ENCODE measurements at regions not wholly inside any gene's neighbourhood (a gene's known extent, or its start where the extent isn't known, plus 50 kb on each side); places are given as distances from the start of the nearest gene placed in this dataset.
"Not testable (repeated sequence)": the region's sequence is repeated elsewhere in the genome, so short reads cannot be mapped to it uniquely, and the experiment has no call there.

DNA sequence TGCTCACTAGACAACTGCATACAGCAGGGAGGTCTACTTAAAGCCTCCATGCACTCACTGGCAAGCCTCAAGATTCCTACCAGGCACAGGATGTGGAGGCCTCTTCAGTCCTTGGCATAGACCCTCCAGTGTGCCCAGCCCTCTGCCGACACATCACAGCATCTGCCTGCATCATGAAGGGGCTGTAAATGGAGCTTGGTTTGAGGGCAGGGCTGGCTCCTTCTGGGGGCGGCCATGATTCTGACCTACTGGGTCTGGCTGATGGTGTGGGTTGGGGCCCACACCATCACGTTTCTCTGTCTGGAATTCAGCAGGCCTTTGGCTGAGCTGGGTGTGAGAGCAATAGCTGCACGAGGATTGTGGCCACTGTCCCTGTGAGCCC is 84.9 kb upstream of the SHB start:
- no peak for DNase-seq

DNA sequence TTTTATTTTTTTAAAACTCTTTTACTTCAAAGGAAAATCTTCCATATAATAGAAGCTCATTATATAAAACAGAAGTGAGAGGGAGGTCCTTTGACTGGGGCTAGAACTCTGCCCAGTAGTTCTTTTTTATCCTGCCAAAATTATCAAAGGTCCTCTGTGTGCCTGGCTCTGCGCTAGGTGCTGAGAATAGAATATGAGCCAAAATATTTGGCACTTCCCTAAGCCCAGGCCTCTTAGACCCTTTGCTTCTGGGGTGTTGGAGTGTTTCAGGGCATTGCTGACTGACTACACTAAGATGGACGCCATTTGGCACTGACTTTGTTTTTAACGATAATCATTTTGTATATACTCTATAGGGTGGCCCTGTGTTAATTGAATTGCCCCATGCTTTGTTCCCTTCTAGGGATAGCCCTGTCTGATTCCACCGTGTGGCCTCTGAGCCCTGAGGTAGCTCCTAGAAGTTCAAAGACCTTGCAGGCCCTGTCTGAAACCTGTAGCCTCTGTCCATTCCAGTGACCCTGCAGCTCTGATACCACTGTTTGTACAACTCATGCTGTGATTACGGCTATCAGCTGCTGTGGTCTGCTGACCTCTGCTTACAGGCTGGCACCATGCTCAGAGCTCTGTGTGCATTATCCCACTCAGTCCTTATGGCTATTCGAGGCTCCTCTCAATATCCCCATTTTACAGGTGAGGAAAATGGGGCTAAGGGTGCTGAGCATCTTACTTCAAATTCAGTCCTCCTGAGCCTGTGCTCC is 84.3 kb upstream of the SHB start:
- no peak for DNase-seq

DNA sequence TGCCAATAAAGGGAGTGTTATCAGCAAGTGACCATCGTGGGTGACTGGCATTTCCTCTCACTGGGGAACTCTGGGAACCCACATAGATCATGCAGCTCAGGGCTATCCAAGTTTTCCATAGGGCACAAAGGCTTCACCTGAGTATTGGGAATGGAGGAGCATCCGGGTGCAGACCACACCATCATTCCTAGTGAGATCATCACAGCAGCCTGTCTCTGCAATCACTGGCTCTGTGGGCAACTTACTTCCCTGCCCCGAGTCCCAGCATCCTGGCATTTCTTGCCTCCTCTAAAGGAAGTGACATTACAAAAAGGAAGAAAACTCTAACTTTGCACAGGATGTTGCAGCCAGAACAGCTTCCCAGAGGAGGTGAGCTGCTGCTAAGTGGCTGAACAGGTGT is 80.6 kb upstream of the SHB start:
- no peak for DNase-seq

DNA sequence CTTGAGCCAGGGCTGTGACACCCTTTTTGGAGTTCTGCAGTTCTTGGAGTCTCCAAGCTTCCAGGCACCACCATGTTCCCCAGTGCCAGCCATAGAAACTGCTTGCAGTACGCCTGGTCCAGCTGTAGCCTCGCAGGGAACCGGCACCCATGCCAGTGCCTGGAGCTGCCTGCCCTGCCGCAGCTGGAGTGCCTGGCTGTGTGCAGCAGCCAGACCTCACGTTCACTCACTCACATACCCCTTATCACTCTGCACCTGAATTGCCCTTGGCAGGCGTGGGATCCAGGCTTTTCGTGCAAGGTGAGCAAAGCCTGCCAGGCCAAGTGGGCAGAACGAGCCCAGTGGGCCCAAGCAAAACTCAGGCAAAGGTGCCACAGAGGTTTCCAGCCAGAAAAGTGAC is 77.8 kb upstream of the SHB start:
- DNase-seq: no peak

DNA sequence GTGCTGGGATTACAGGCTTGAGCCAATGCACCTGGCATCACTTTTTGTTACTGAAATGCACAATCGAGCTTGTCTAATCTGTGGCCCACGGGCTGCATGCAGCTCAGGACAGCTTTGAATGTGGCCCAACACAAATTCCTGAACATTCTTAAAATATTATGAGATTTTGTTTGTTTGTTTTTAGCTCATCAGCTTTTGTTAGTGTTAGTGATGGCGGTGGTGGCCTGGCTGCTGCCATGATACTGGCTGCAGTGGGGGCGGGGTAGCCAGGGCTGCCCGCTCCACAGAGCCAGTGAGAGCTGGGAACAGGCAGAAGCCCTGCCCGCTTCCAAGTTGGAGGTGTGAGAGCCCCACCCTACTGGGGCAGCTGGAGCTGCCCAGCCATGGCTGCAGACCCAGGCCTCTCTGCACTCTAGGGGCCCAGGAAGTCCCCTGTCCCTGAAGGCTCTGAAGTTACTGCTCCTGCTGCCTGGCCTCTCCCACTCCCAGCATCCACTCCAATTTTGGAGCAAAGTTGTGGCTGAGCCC is 76.6 kb upstream of the SHB start:
- no peak for DNase-seq

DNA sequence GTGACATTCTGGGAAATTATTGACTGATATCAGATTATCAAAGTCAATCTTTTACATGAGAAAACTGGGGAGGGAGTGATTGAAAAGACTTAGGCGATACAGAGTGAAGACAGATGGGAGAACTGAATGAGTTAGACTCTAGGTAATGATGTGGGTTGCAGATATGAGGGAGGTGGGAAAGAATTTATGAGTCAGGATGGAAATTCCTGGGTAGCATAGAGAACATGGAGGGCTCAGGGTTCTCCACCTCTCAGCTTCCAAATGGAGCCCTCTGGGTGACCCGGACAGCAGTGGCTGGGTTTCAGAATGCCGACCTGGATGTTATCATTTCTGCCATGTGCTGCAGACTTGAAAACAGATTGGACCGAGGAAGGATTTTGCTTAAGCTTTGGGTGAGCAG is 75.4 kb upstream of the SHB start:
- DNase-seq: no peak

DNA sequence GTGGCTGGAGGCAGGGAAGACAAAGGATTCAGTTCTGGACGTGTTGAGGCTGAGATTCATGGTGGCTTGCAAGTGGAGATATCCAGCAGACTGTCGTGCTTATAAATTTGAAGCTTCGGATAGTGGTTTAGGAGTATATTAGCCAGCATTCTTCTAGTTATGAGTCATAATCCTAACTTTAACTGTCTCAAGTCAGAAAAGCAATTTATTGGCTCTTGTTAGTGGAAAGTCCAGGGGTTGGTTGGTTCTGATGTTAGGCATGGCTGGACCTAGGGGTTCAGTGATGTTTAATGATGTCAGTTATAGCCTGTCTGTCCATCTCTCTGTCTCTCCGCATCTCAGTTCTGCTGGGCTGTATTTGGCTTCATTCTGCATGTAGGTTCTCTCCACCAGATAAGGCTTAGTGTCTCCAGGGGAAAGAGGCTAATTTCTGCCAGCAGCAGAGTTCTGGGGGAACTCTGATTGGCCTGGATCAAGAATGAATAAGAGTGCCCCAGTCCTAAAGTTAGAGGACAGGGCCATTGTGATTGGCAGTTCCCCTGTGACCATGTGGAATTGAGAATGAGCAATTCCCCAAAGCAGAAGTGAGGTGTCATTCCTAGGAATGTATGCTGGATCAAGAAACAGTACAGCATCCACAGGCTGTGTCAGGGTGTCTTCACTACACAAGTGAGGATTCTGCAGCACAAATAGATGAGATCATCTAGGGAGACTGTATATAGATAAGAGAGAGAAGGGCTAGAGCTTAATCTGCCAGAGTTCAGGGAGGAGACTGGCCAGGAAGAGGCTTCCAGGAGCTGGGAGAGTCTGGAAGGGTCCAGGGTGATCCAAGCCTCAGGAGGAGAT is 72.9 kb upstream of the SHB start:
- DNase-seq: no peak

DNA sequence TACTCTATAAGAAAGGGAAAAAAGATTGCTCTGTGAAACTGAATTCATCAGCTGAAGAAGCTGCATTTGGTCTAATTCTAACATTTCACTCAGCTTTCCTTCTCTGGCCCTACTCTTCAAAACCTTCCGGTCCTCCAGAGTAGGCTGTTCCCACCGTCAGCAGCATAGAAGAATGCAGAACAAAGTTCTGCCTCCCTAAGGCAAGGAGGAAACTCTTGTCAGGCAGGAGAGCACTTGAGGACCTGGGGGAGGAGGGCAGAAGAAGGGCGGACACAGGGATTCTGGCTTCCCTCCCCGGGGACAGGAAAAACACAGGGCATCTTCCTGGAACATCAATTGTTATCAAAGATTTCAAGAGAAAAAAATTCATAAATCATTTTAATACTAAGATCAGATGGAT is 69.2 kb upstream of the SHB start:
- DNase-seq: no peak

DNA sequence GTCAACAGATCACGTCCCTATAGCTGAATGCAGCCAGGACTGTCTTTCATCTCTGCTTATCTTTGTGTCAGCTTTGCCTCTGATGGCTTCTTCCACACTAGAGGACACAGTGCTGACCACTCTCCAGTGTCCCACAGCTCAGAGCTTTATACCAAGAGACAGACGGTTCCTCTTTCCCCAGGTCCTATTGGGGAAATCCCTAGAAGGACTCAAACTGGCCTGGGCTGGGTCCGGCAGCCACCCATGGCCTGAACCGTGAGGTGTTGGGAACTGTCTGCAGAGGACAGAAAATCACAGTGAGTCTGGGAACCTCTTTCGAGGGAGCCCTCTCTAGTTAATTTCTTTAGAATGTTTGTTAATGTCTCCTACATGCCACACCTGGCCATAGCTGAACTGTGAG is 68.3 kb upstream of the SHB start:
- no peak for DNase-seq

DNA sequence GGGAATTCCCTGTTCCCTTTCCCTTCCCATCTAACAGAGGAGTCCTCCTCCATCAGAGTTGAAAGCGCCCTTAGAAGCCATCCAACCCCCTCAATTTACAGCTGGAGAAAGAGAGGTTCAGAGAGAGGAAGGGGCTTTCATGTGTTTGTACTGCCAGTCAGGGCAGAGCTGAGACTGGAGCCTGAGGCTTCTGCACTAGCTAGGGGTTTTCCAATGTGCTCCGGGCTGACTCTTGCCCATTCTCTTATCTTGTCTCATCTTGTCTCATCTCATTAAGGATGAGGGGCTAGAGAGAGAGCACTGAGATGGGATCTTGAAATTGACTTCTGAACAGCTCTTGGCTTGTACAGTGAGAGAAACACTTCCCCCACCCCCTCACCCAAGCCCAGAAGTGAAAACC is 67.4 kb upstream of the SHB start:
- no peak for DNase-seq

DNA sequence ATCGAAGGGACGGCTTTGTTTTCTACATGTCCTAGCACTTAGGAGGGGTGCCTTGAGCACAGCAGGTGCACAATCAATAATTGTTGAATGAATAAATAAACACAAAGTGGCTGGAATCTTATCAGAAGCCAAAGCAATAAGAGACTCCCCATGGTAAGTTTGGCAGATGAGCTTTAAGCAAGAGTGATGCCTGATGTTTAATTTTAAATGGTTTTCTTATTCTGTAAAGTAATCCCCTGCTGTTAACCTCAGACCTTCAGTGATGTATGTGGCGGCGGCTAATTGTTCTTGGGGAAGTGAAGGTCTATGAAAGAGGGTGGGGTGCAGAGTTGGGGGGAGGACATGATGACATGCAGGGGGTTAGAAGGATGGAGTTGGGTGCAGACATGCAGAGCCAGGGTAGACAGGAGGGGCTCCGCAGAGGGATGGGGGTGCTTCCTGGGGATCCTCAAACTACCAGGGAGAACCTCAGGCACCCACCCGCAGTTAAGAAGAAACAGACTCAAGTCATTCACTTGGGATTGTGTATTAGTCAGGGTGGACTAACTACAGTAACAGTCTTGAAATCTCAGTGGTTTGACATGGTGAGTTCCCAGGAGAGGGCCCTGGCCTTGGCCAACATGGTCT is 65.7 kb upstream of the SHB start:
- no peak for DNase-seq

DNA sequence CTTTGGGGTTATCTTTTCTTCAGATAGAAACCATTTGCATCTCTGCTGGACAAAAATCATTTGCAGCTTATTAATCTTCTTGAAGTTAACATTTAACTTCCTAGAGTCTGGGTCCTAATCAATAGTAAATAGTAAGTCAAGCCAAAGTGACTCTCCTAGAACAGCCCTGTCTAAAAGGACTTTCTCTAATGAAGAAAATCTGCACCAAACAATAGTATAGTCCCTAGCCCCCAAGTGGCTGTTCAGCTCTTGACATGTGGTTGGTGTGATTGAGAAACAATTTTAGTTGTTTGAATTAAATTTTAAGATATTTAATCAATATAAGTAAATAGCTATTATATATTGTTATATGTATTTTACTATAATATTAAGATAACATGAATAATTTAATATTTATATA is 64.6 kb upstream of the SHB start:
- no peak for DNase-seq

DNA sequence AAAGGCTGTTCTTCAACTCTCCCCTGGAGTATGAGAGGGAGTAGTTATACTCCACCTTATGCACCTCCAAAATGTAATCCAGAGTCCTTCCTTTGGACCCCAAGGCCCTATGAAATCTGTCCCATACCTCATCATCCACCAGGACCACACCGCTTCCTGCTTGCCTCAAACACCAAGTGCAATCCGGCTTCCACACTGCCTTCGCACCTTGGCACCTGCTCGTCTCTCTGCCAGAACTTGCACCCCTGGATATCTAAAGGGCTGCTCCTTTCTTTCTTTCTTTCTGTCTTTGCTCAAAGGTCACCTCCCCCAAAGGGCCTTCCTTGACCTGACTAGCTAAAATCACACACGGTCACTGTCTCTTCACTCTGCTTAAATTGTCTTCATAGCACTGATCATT is 63.9 kb upstream of the SHB start:
- DNase-seq: no peak

DNA sequence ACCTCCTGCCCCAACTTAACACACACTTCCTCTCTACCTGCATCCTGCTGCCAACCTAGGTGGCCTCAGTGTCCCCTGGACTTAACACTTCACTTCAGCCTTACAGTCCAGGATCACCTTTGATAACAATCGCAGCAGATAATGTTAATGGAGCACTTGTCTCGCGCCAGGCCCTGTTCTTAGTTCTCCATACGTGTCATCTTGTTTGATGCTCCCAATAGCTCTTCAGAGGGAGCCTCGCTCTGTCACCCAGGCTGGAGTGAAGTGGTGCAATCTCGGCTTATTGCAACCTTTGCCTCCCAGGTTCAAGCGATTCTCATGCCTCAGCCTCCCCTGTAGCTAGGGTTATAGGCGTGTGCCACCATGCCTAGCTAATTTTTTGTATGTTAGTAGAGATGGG is 62.7 kb upstream of the SHB start:
- DNase-seq: no peak

DNA sequence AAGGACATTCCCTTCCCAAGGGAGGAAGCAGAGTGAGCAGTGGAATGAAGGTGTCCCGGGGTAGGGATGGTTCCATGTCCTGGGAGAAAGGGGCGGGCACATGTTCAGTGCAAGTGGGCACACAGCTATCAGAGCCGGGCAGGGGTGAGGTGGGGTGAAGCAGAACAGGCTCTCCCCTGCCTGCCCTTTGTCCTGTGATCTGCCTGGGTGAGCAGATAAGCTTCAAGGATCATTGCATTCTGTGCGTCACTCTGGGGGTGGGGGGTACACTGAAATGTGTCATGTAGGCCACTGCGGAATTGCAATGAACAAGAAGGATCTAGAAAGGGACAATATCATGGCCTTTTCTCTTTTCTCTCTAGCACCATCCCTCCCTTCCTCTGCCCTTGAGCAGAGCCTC is 61.7 kb upstream of the SHB start:
- no peak for DNase-seq

DNA sequence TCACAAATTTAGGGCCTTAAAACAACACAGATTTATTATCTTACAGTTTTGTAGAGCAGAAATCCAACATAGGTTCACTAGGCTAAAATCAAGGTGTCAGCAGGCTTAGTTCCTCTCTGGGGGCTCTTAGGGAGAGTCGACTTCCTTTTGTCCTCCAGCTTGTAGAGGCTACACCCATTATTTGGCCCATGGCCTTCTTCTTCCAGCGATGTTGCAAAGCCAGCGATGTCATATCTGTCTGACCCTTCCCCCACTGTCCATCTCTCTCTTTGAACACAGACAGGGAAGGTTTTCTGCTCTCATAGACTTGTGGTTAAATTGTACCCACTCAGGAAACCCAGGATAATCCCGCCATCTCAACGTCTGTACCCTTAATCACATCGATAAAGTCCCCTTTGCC is 60.3 kb upstream of the SHB start:
- DNase-seq: no peak

DNA sequence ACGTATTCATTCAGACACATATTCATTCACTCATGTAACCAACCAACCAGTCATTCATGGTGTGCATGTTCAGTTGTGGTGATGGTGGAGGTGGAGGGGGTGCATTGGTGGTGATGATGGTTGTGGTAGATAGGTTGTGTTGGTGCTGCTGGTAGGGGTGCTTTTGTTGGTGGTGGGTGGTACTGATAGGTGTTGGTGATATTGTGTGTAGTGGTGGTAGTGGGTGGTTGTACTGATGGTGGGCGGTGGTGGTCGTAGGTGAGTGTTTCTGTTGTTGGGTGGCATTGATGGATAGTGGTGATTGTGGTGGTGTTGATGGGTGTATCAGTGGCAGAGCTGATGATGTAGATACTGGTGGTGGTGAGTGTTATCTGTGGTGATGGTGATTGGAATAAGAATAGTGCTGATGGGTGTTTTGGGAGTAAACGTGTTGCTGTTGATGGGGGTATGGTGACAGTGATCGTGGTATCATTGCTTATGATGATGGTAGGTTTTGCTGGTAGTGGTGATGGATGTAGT is 59.8 kb upstream of the SHB start:
- no peak for DNase-seq

DNA sequence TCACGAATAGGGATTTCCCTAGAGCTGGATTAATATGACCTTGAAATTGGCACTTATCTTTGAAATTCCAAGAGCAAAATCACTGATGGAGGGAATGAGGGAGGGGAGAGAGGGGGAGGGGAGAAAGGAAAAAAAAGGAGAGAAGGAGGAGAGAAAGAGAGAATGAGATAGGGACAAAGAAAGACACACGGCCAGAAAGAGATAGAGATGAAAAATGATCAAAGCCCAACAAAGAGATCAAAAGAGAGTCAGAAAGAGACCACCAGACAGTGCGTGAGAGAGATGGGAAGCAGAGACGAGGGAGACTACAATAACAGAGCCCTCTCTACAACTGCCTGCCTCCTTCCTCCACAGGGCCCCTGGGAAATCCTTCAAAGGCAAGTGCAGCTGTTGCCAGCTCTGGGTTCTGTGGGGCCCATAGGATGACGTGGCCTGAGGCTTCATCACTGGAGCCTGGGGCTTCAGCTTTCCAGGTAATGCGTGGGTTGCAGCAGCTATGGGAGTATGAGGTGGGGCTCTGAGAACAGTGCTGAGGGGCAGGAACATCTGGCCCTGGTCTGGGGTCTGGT is 58.3 kb upstream of the SHB start:
- DNase-seq: no peak

DNA sequence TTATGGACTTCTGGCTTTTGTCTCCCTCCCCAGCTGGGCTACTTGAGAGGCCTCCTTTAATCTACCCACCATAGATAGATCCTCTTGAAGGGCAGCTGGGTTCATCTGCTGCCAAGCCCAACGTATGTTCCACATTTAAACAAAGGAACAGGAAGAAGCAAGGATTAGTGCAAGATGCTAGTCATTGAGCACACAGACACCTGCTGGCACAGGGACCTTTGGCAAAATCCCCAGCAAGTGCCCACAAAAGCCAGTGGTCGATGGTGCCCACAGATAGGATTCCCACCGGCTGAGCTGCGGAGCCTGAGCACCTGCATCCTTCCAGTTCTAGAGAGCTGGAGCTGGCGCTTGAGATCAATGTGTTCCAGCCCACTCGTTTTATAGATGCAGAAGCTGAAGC is 57.7 kb upstream of the SHB start:
- DNase-seq: no peak

DNA sequence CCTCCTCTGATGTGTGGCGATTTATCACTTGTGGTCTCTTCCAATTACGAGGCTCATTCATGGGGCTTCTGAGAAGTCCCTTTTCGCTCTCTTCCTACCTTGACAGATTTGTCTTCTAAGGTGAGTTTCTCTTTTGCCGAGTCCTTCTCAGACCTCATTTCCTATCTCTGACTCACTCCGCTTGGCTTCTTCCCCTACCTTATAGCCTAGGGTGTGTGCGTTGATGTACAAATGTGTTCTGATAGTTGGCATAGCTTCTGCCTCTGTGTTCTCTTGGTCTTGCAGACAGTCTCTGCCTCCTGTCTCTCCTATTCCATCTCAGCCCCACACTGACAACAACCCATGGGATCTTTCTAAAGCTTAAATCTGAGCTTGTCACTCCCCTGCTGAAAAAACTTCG is 56.9 kb upstream of the SHB start:
- no peak for DNase-seq

DNA sequence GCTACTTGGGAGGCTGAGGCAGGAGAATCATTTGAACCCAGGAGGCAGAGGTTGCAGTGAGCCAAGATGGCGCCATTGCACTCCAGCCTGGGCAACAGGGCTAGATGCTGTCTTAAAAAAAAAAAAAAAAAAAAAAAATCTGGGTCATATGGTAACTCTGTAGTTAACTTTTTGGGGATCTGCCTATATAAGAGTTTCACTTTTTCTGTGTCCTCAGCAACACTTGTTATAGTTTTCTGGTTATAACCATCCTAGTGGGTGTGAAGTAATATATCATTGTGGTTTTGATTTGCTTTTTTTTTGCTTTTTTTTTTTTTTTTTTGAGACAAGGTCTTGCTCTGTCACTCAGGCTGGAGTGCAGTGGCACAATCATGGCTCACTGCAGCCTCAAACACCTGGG is 54.3 kb upstream of the SHB start:
- not testable (repeated sequence) for DNase-seq

DNA sequence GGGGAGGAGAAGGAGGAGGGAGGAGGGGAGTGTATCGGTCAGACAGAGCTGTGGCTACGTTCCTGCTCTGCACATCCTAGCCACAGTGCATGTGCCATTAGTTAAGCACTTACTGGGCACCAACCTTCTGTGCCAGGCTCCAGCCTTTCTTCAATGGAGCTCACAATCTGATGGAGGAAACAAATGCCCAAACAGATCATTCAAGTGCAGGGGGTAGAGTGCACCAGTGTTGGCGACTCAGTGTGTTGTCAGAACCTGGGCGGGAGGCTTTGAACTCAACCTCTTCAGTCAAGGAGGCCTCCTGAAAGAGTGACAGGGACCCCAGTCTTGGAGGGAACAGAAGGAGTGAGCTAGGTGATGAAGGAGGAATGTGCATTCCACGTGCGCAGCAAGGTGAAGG is 51.9 kb upstream of the SHB start:
- DNase-seq: no peak

DNA sequence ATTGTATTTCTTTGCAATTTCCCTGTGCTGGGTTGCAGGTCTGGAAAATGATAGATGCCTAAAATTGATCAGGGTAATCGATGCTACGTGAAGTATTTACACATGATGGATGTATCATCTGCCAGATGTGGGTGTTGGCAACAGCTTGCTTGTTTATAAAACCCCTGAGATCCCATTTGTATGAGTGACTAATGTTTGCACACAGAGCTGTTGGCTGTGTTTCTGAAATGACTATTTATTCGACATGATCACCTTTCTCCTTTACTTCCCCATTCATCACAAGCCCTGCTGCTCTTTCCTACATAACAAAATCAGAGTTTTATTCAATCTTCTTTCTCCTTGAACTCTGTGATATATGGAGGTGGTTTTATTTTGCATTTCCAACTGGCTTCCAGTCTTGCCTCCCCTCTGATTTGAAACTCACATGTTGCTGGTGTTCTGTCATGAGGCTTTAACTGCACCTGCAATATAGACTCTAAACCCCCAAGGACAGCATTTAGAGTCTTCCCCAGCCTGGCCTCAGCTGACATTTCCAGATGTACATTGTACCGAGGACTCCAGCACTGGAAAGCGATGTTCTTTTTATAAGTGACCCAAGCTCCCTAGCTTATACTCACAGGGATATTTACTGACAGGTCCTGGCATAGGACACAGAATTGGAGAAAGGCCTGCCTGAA is 50.7 kb upstream of the SHB start:
- no peak for DNase-seq

Data from effector CD8-positive, alpha-beta T cell (primary cell).